IMR-90 (cell line): ENCODE measurements at regions not wholly inside any gene's neighbourhood (a gene's known extent, or its start where the extent isn't known, plus 50 kb on each side); places are given as distances from the start of the nearest gene placed in this dataset.

ENCODE experiments used
- ATAC-seq: fragments of 200-7000 bp; cut with Tn5 transposase; 2 replicates; pipeline ENCODE4 v1.9.1; 2020; ENCODE audit warnings: low read depth, mild to moderate bottlenecking, moderate library complexity
- BruUV-seq: library from RNA; stranded (reverse); fragments of 400-500 nt; replicated peaks from 2 replicates; lab custom pipeline; 2021; lab: Mats Ljungman, UMichigan
- CTCF ChIA-PET: fragments of 300-600 bp; formaldehyde crosslinking; extraction: SDS; loops from one replicate; lab custom pipeline; 2021; ENCODE audit warnings: antibody characterized with exemption; lab: Yijun Ruan, JAX
- POLR2A ChIA-PET: fragments of 300-600 bp; sonication (Branson Sonifier 250); formaldehyde crosslinking; loops from one replicate; lab custom pipeline; 2022; ENCODE audit warnings: antibody characterized with exemption; ENCODE audit not compliant: unreplicated experiment; lab: Charles Lee
- DNase-seq: peaks from one replicate; pipeline ENCODE4 v3.0.0; 2013
- H2AFZ ChIP-seq: replicated peaks from 2 replicates; pipeline ENCODE3; 2013; ENCODE audit warnings: low read length, mild to moderate bottlenecking; ENCODE audit not compliant: poor library complexity
- H2AK5ac ChIP-seq: 2 replicates; pipeline ENCODE4 v1.6.1; 2013; ENCODE audit warnings: low read depth, low read length, inconsistent platforms
- H2AK9ac ChIP-seq: replicated peaks from 2 replicates; pipeline ENCODE3; 2013; ENCODE audit warnings: mild to moderate bottlenecking, low read depth, low read length, moderate library complexity; ENCODE audit not compliant: poor library complexity
- H2BK120ac ChIP-seq: 2 replicates; pipeline ENCODE4 v1.6.1; 2013; ENCODE audit warnings: low read depth, low read length, inconsistent platforms
- H2BK15ac ChIP-seq: 3 replicates; pipeline ENCODE4 v1.6.1; 2013; ENCODE audit warnings: low read depth, low read length, inconsistent platforms
- H2BK20ac ChIP-seq: 2 replicates; pipeline ENCODE4 v1.6.1; 2013; ENCODE audit warnings: low read depth, mild to moderate bottlenecking, inconsistent platforms, low read length, moderate library complexity
- H2BK5ac ChIP-seq: 2 replicates; pipeline ENCODE4 v1.6.1; 2013; ENCODE audit warnings: mild to moderate bottlenecking, low read depth, low read length, inconsistent platforms; ENCODE audit not compliant: poor library complexity, severe bottlenecking
- H3K14ac ChIP-seq: replicated peaks from 2 replicates; pipeline ENCODE4 v1.6.1; 2013; ENCODE audit warnings: low read depth, low read length, inconsistent platforms
- H3K18ac ChIP-seq: 2 replicates; pipeline ENCODE4 v1.6.1; 2013; ENCODE audit warnings: low read depth, low read length, control low read depth
- H3K23ac ChIP-seq: 2 replicates; pipeline ENCODE4 v1.6.1; 2013; ENCODE audit warnings: low read depth, low read length, inconsistent platforms
- H3K27ac ChIP-seq: 2 replicates; pipeline ENCODE4 v1.5.1; 2013; ENCODE audit warnings: mild to moderate bottlenecking, control low read depth, low read length; ENCODE audit not compliant: insufficient read depth
- H3K27me3 ChIP-seq: 2 replicates; pipeline ENCODE4 v1.6.1; 2013; ENCODE audit warnings: low read length; ENCODE audit not compliant: control insufficient read depth, insufficient read depth
- H3K36me3 ChIP-seq: 2 replicates; pipeline ENCODE4 v1.6.1; 2013; ENCODE audit warnings: low read length, mixed read lengths; ENCODE audit not compliant: control insufficient read depth, insufficient read depth
- H3K4ac ChIP-seq: 2 replicates; pipeline ENCODE4 v1.6.1; 2013; ENCODE audit warnings: low read depth, low read length, inconsistent platforms
- H3K4me1 ChIP-seq: 2 replicates; pipeline ENCODE4 v1.6.1; 2013; ENCODE audit warnings: low read length, mixed read lengths; ENCODE audit not compliant: control insufficient read depth, insufficient read depth
- H3K4me2 ChIP-seq: 2 replicates; pipeline ENCODE4 v1.6.1; 2013; ENCODE audit warnings: low read depth, mild to moderate bottlenecking, control low read depth, low read length, moderate library complexity
- H3K4me3 ChIP-seq: 2 replicates; pipeline ENCODE4 v1.5.1; 2013; ENCODE audit warnings: low read depth, mild to moderate bottlenecking, control low read depth, low read length, moderate library complexity; ENCODE audit not compliant: insufficient read depth
- H3K56ac ChIP-seq: 2 replicates; pipeline ENCODE4 v1.6.1; 2013; ENCODE audit warnings: low read length, inconsistent platforms; ENCODE audit not compliant: insufficient read depth; ENCODE audit errors: extremely low read depth
- H3K79me1 ChIP-seq, 2 experiments: 2 replicates each; pipeline ENCODE4 v1.6.1; 2013; ENCODE audit warnings: low read length in 2 of 2, inconsistent platforms in 1 of 2, low read depth in 1 of 2
- H3K9ac ChIP-seq: 2 replicates; pipeline ENCODE4 v1.6.1; 2013; ENCODE audit warnings: low read depth, low read length, control low read depth
- H3K9me1 ChIP-seq: 2 replicates; pipeline ENCODE4 v1.6.1; 2013; ENCODE audit warnings: low read length, inconsistent platforms; ENCODE audit not compliant: insufficient read depth
- H3K9me3 ChIP-seq: 2 replicates; pipeline ENCODE4 v1.6.1; 2013; ENCODE audit warnings: low read length; ENCODE audit not compliant: control insufficient read depth, insufficient read depth
- H4K20me1 ChIP-seq: 2 replicates; pipeline ENCODE4 v1.6.1; 2013; ENCODE audit warnings: low read length, inconsistent platforms; ENCODE audit not compliant: insufficient read depth
- H4K5ac ChIP-seq: 2 replicates; pipeline ENCODE4 v1.6.1; 2013; ENCODE audit warnings: mild to moderate bottlenecking, low read depth, low read length, control low read depth
- H4K8ac ChIP-seq, 2 experiments: 2 replicates each; pipeline ENCODE4 v1.6.1; 2013; ENCODE audit warnings: low read depth in 2 of 2, low read length in 2 of 2, control low read depth in 1 of 2, inconsistent platforms in 1 of 2
- H4K91ac ChIP-seq: 2 replicates; pipeline ENCODE4 v1.6.1; 2013; ENCODE audit warnings: low read depth, low read length, inconsistent platforms; ENCODE audit not compliant: insufficient read depth
- BHLHE40 ChIP-seq: fragments of 150-350 bp; IDR thresholded peaks from 2 replicates; pipeline ENCODE4 v1.6.1; 2016; ENCODE audit warnings: mild to moderate bottlenecking, low read depth, low read length
- CEBPB ChIP-seq: IDR thresholded peaks from 2 replicates; pipeline ENCODE4 v1.6.1; 2012; ENCODE audit warnings: low read depth, low read length, improper control_type of control experiment
- CHD1 ChIP-seq: IDR thresholded peaks from 2 replicates; pipeline ENCODE4 v1.6.1; 2012; ENCODE audit warnings: low read depth, low read length, improper control_type of control experiment
- FOS ChIP-seq: fragments of 150-350 bp; IDR thresholded peaks from 2 replicates; pipeline ENCODE4 v1.6.1; 2016; ENCODE audit warnings: low read depth, low read length
- MAFK ChIP-seq: IDR thresholded peaks from 2 replicates; pipeline ENCODE4 v1.6.1; 2012; ENCODE audit warnings: low read depth, low read length, improper control_type of control experiment
- MAZ ChIP-seq: IDR thresholded peaks from 2 replicates; pipeline ENCODE4 v1.6.1; 2012; ENCODE audit warnings: low read depth, mild to moderate bottlenecking, low read length, improper control_type of control experiment, moderate library complexity, borderline replicate concordance
- MXI1 ChIP-seq: IDR thresholded peaks from 2 replicates; pipeline ENCODE4 v1.6.1; 2012; ENCODE audit warnings: low read depth, mild to moderate bottlenecking, low read length, moderate library complexity, borderline replicate concordance
- NFE2L2 ChIP-seq: fragments of 150-350 bp; IDR thresholded peaks from 2 replicates; pipeline ENCODE4 v1.6.1; 2016; ENCODE audit warnings: low read depth, mild to moderate bottlenecking, low read length
- POLR2A ChIP-seq: IDR thresholded peaks from 2 replicates; pipeline ENCODE4 v1.6.1; 2012; ENCODE audit warnings: mild to moderate bottlenecking, low read depth, low read length
- RAD21 ChIP-seq: IDR thresholded peaks from 2 replicates; pipeline ENCODE4 v1.6.1; 2012; ENCODE audit warnings: low read length, improper control_type of control experiment
- RCOR1 ChIP-seq: IDR thresholded peaks from 2 replicates; pipeline ENCODE4 v1.6.1; 2012; ENCODE audit warnings: mild to moderate bottlenecking, low read length, improper control_type of control experiment; ENCODE audit not compliant: insufficient replicate concordance
- RFX5 ChIP-seq: IDR thresholded peaks from 2 replicates; pipeline ENCODE4 v1.8.0; 2012; ENCODE audit warnings: low read depth, mild to moderate bottlenecking, low read length, moderate library complexity
- SMC3 ChIP-seq: fragments of 150-350 bp; IDR thresholded peaks from 2 replicates; pipeline ENCODE4 v1.6.1; 2016; ENCODE audit warnings: low read depth, mild to moderate bottlenecking, antibody characterized with exemption, low read length, moderate library complexity
- whole genome bisulfite sequencing, 2 experiments: methylation state at CpG; one replicate each; pipeline versions ENCODE4 v1.1.5 to v1.1.7; 2013; ENCODE audit warnings: missing lambda C conversion rate in 2 of 2; ENCODE audit not compliant: insufficient read length in 1 of 2; ENCODE audit errors: extremely low coverage in 2 of 2; 5-methylcytosine and 5-hydroxymethylcytosine counted together
- dilution Hi-C: fragments of 300-500 bp; cut with HindIII; formaldehyde crosslinking; loops from one replicate; pipeline ENCODE4 v1.14.3; 2018; ENCODE audit warnings: low sequenced_read_pairs; ENCODE audit not compliant: unreplicated experiment
- in situ Hi-C: fragments of 300-500 bp; cut with MboI; formaldehyde crosslinking; loops from 3 replicates; pipeline ENCODE4 v1.14.3; 2019; ENCODE audit warnings: low sequenced_read_pairs, inconsistent platforms, mixed read lengths
- intact Hi-C: fragments of 100-400 bp; cut with micrococcal nuclease; formaldehyde crosslinking; loops from 2 replicates; pipeline ENCODE4 v1.10.0; 2022
- TF ChIP-seq, protein P1 (sequence below): conservative IDR thresholded peaks from 2 replicates; pipeline ENCODE4 v1.5.1; 2012; ENCODE audit warnings: mild to moderate bottlenecking, low read depth, low read length, improper control_type of control experiment
- TF ChIP-seq, protein P2 (sequence below): fragments of 150-350 bp; IDR thresholded peaks from 2 replicates; pipeline ENCODE4 v1.6.1; 2016; ENCODE audit warnings: low read depth, mild to moderate bottlenecking, low read length, moderate library complexity, borderline replicate concordance
- TF ChIP-seq, protein P3 (sequence below): fragments of 150-350 bp; IDR thresholded peaks from 2 replicates; pipeline ENCODE4 v1.6.1; 2017; ENCODE audit warnings: mild to moderate bottlenecking, antibody characterized with exemption, low read length, low read depth

DNA sequence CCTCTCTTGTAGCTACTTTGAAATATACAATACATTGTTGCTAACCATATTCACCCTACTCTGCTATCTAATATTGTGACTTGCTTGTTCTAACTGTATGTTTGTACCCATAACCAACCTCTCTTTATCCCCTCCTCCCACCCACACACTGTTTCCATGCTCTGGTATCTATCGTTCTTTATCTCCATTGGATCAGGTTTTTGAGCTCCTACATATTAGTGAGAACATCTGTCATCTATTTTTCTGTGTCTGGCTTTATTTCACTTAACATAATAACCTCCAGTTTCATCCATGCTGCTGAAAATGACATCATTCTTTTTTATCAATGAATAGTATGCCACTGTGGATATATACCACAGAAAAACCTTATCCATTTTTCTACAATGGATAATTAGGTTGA, 1230.1 kb downstream of the PLA2G4A start:
- no peak overlapping the region for H3K4me2 ChIP-seq
- ChIA-PET POLR2A (no interaction called here), CTCF (interaction anchor here (0.5 kb wide), 1 partner anchor 723 kb away, joined by 3 read pairs; no protein-coding TSS in a partner anchor)
- no peak overlapping the region for H2AK5ac ChIP-seq
- H3K23ac ChIP-seq: no peak overlapping the region
- intact Hi-C loops: no loop called here
- H4K91ac ChIP-seq: no peak overlapping the region
- no peaks in the 10 kb centered on the region for H3K9me1 ChIP-seq
- no peak overlapping the region for H3K4me3 ChIP-seq
- H4K8ac ChIP-seq: no peak overlapping the region
- H3K27me3 ChIP-seq: no peaks in the 10 kb centered on the region
- peaks cover 3% of the 10 kb centered on the region for H3K4me1 ChIP-seq
- in situ Hi-C loops: no loop called here
- WGBS, 2 experiments: no CpG with 5 or more reads among the region's 1 CpG
- no peak overlapping the region for H3K27ac ChIP-seq
- H3K4ac ChIP-seq: no peak overlapping the region
- no peak overlapping the region for H3K9ac ChIP-seq
- no peaks in the 10 kb centered on the region for H3K36me3 ChIP-seq
- no peaks in the 10 kb centered on the region for H4K20me1 ChIP-seq
- no peak overlapping the region for H3K56ac ChIP-seq
- H2BK20ac ChIP-seq: no peak overlapping the region
- TF ChIP-seq NFE2L2: no peak
- TF ChIP-seq RAD21: no peak
- TF ChIP-seq MXI1: no peak
- no peak for TF ChIP-seq BHLHE40
- no peak for TF ChIP-seq MAFK
- TF ChIP-seq, protein P1, sequence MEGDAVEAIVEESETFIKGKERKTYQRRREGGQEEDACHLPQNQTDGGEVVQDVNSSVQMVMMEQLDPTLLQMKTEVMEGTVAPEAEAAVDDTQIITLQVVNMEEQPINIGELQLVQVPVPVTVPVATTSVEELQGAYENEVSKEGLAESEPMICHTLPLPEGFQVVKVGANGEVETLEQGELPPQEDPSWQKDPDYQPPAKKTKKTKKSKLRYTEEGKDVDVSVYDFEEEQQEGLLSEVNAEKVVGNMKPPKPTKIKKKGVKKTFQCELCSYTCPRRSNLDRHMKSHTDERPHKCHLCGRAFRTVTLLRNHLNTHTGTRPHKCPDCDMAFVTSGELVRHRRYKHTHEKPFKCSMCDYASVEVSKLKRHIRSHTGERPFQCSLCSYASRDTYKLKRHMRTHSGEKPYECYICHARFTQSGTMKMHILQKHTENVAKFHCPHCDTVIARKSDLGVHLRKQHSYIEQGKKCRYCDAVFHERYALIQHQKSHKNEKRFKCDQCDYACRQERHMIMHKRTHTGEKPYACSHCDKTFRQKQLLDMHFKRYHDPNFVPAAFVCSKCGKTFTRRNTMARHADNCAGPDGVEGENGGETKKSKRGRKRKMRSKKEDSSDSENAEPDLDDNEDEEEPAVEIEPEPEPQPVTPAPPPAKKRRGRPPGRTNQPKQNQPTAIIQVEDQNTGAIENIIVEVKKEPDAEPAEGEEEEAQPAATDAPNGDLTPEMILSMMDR: no peak
- no peak for TF ChIP-seq SMC3
- TF ChIP-seq, protein P2, sequence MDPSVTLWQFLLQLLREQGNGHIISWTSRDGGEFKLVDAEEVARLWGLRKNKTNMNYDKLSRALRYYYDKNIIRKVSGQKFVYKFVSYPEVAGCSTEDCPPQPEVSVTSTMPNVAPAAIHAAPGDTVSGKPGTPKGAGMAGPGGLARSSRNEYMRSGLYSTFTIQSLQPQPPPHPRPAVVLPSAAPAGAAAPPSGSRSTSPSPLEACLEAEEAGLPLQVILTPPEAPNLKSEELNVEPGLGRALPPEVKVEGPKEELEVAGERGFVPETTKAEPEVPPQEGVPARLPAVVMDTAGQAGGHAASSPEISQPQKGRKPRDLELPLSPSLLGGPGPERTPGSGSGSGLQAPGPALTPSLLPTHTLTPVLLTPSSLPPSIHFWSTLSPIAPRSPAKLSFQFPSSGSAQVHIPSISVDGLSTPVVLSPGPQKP: no peak
- TF ChIP-seq RCOR1: no peak
- TF ChIP-seq CEBPB: no peak
- TF ChIP-seq FOS: no peak
- TF ChIP-seq RFX5: no peak
- TF ChIP-seq, protein P3, sequence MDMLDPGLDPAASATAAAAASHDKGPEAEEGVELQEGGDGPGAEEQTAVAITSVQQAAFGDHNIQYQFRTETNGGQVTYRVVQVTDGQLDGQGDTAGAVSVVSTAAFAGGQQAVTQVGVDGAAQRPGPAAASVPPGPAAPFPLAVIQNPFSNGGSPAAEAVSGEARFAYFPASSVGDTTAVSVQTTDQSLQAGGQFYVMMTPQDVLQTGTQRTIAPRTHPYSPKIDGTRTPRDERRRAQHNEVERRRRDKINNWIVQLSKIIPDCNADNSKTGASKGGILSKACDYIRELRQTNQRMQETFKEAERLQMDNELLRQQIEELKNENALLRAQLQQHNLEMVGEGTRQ: no peak
- no peak for TF ChIP-seq MAZ
- no peak for TF ChIP-seq CHD1
- no peak for TF ChIP-seq POLR2A
- no peak overlapping the region for H2BK5ac ChIP-seq
- DNase-seq (no peak), ATAC-seq (no peak)
- H2AK9ac ChIP-seq: no peak overlapping the region
- H2BK15ac ChIP-seq: no peak overlapping the region
- no peak overlapping the region for H3K18ac ChIP-seq
- no TSS peak for BruUV-seq
- dilution Hi-C loops: no loop called here
- H4K5ac ChIP-seq: no peak overlapping the region
- no peaks in the 10 kb centered on the region for H3K9me3 ChIP-seq
- no peaks in the 10 kb centered on the region for H3K79me1 ChIP-seq
- no peak overlapping the region for H3K14ac ChIP-seq
- no peak overlapping the region for H2AFZ ChIP-seq
- H2BK120ac ChIP-seq: no peak overlapping the region
